Breast epithelium (tissue), 4 donors: ENCODE measurements at regions not wholly inside any gene's neighbourhood (a gene's known extent, or its start where the extent isn't known, plus 50 kb on each side); places are given as distances from the start of the nearest gene placed in this dataset.

Source experiments
- DNase-seq, 2 donors: peaks; one replicate each; pipeline ENCODE4 v3.0.0-alpha.2; 2019; ENCODE audit warnings: low spot score in 2 of 2
- H3K27ac ChIP-seq, 2 donors: fragments of 200-600 bp; sonication (generic) in 1 of 2; one replicate each; pipeline ENCODE4 v1.5.1; 2016 to 2019; ENCODE audit warnings: mild to moderate bottlenecking in 1 of 2
- H3K27me3 ChIP-seq, 2 donors: fragments of 200-600 bp; sonication (generic) in 1 of 2; one replicate each; pipeline versions ENCODE4 v1.5.1 to v1.6.0; 2017 to 2019; ENCODE audit warnings: control low read depth in 1 of 2, mild to moderate bottlenecking in 1 of 2
- H3K36me3 ChIP-seq: fragments of 200-600 bp; one replicate; pipeline ENCODE4 v1.5.1; 2019
- H3K4me1 ChIP-seq, 2 donors: fragments of 200-600 bp; sonication (generic); one replicate each; pipeline ENCODE4 v1.5.1; 2016 to 2019; ENCODE audit warnings: control low read depth in 1 of 2
- H3K4me3 ChIP-seq, 3 donors: fragments of 200-600 bp; sonication (generic); 1 replicate in 2 of 3; 2 replicates in 1 of 3; pipeline ENCODE4 v1.5.1; 2016 to 2019; ENCODE audit warnings: mild to moderate bottlenecking in 3 of 3, moderate library complexity in 2 of 3
- H3K9me3 ChIP-seq, 2 donors: fragments of 200-600 bp; sonication (generic) in 1 of 2; one replicate each; pipeline ENCODE4 v1.5.1; 2016 to 2019; ENCODE audit warnings: control low read depth in 1 of 2
- CTCF ChIP-seq, 3 donors: fragments of 450-650 bp; IDR thresholded peaks; one replicate each; pipeline ENCODE4 v1.5.1; 2016 to 2017; ENCODE audit warnings: antibody characterized with exemption in 3 of 3, mild to moderate bottlenecking in 3 of 3, moderate library complexity in 3 of 3
- POLR2A ChIP-seq: fragments of 450-650 bp; IDR thresholded peaks from one replicate; pipeline ENCODE4 v1.6.1; 2016; ENCODE audit warnings: antibody characterized with exemption, mild to moderate bottlenecking, moderate library complexity
- POLR2AphosphoS5 ChIP-seq, 3 donors: sonication (generic); formaldehyde crosslinking; IDR thresholded peaks; one replicate each; pipeline ENCODE4 v1.6.1; 2017; ENCODE audit warnings: antibody characterized with exemption in 3 of 3
- intact Hi-C: fragments of 100-400 bp; cut with DNase I; formaldehyde crosslinking; loops from one replicate; pipeline ENCODE4 v1.15.1; 2023; ENCODE audit warnings: low total_unique reads

DNA sequence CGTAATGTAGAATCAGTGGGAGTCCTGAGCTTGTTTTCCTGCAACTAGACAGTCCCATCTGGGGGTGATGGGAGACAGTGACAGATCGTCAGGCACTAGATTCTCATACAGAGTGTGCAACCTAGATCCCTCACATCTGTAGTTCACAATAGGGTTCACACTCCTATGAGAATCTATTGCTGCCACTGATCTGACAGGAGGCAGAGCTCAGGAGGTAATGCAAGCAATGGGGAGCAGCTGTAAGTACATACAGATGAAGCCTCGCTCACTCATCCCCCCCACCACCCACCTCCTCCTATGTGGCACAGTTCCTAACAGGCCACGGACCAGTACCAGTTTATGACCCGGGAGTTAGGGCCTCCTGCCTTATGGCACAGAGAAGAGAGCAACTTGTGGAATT, 116.2 kb upstream of the PIK3R1 start:
- no peak for DNase-seq
- H3K4me3 ChIP-seq, result no peak overlapping the region
- no peaks in the 10 kb centered on the region for H3K9me3 ChIP-seq
- no peaks in the 10 kb centered on the region for H3K27me3 ChIP-seq
- no peak overlapping the region for H3K27ac ChIP-seq
- TF ChIP-seq CTCF (IDR thresholded peaks at IDR 0.05) (no peak), POLR2A (no peak), POLR2AphosphoS5 (IDR thresholded peaks at IDR 0.05) (no peak)
- H3K36me3 ChIP-seq, result no peaks in the 10 kb centered on the region
- intact Hi-C loops, result no loop called here
- no peaks in the 10 kb centered on the region for H3K4me1 ChIP-seq

GRCh38 chr5:68093455-68094159, 121.9 kb upstream of the PIK3R1 start:
- Histone ChIP-seq H3K4me3 (no peak overlapping the region), H3K27me3 (no peaks in the 10 kb centered on the region), H3K36me3 (no peaks in the 10 kb centered on the region), H3K9me3 (no peaks in the 10 kb centered on the region), H3K4me1 (no peaks in the 10 kb centered on the region), H3K27ac (no peak overlapping the region)
- DNase-seq, result no peak
- TF ChIP-seq POLR2A (no peak), CTCF (IDR thresholded peaks at IDR 0.05) (no peak), POLR2AphosphoS5 (IDR thresholded peaks at IDR 0.05) (no peak)
- intact Hi-C loops, result no loop called here

GRCh38 chr5:68088302-68088701, 127.3 kb upstream of the PIK3R1 start:
- Histone ChIP-seq H3K4me3 (no peak overlapping the region), H3K36me3 (no peaks in the 10 kb centered on the region), H3K27me3 (no peaks in the 10 kb centered on the region), H3K27ac (peak overlapping the region; percentile 1 to 16), H3K4me1 (no peaks in the 10 kb centered on the region), H3K9me3 (no peaks in the 10 kb centered on the region)
- no peak for TF ChIP-seq POLR2AphosphoS5 (IDR thresholded peaks at IDR 0.05)
- TF ChIP-seq CTCF (IDR thresholded peaks at IDR 0.05), result no peak
- TF ChIP-seq POLR2A, result no peak
- intact Hi-C loops, result no loop called here
- no peak for DNase-seq

DNA sequence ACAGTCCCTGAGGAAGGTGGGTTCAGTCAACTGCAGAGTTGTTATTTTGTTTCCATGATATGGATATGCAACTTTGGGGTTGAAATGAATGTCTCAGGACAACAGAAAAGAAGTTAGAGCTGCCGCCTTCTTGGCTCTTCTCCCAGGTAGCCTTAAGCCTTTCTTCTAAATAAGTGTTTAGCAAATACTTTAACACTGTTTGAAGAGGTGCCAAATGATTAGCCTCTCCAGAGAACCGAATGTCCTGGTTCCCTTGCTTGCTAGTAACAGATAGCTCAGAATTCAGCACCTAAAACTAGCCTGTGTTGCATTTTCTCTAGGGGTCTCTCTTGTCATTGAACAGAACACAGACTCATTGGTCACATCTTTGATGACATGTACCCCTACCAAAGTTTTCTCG, 127.7 kb upstream of the PIK3R1 start:
- H3K4me3 ChIP-seq, result no peak overlapping the region
- H3K9me3 ChIP-seq, result no peaks in the 10 kb centered on the region
- H3K27me3 ChIP-seq, result no peaks in the 10 kb centered on the region
- H3K36me3 ChIP-seq, result no peaks in the 10 kb centered on the region
- H3K4me1 ChIP-seq, result no peaks in the 10 kb centered on the region
- peak overlapping the region; percentile 1 to 16 for H3K27ac ChIP-seq
- TF ChIP-seq POLR2AphosphoS5 (IDR thresholded peaks at IDR 0.05), result no peak
- no peak for TF ChIP-seq CTCF (IDR thresholded peaks at IDR 0.05)
- no peak for TF ChIP-seq POLR2A
- intact Hi-C loops, result no loop called here
- DNase-seq, result no peak

DNA sequence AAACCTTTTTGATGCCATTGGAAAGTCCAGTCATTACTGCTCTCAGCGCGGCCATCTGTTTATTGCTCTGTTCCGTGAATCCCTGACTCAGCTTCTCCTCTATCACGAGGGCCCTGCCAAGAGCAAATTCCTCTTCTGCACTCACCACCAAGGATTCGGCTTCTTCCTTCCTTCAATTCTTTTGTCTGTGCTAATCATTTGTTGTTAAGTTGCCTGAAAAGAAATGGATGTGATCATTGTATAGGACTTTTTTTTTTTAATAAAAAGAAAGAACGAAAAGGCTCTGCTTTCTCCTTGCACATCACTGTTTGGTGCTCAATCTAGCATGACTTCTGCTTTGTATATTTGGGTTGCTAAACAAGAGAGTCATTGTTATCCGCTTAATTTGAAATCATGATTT, 128.7 kb upstream of the PIK3R1 start:
- Histone ChIP-seq H3K27me3 (no peaks in the 10 kb centered on the region), H3K36me3 (no peaks in the 10 kb centered on the region), H3K27ac (no peak overlapping the region), H3K9me3 (no peaks in the 10 kb centered on the region), H3K4me3 (no peak overlapping the region), H3K4me1 (no peaks in the 10 kb centered on the region)
- intact Hi-C loops, result no loop called here
- TF ChIP-seq POLR2A, result no peak
- no peak for TF ChIP-seq CTCF (IDR thresholded peaks at IDR 0.05)
- TF ChIP-seq POLR2AphosphoS5 (IDR thresholded peaks at IDR 0.05), result no peak
- DNase-seq, result no peak
